ENCODE measurements at regions not wholly inside any gene's neighbourhood (a gene's known extent, or its start where the extent isn't known, plus 50 kb on each side); places are given as distances from the start of the nearest gene placed in this dataset.

DNA sequence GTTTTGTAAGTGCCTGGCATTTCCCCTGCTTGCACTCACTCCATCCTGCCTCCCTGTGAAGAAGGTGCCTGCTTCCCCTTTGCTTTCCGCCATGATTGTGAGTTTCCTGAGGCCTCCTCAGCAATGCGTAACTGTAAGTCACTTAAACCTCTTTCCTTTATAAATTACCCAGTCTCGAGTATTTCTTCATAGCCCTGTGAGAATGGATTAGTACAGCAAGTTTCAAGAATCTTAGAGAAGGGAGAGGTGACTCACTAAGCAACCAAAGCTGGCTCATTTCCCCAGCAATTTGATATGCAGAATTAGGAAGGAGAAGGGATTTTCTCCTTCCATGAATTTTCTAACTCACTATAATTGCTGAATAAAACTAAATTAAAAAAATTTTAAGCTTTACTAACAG, 251.0 kb upstream of the FOXG1 start:
- TF ChIP-seq, protein P1, sequence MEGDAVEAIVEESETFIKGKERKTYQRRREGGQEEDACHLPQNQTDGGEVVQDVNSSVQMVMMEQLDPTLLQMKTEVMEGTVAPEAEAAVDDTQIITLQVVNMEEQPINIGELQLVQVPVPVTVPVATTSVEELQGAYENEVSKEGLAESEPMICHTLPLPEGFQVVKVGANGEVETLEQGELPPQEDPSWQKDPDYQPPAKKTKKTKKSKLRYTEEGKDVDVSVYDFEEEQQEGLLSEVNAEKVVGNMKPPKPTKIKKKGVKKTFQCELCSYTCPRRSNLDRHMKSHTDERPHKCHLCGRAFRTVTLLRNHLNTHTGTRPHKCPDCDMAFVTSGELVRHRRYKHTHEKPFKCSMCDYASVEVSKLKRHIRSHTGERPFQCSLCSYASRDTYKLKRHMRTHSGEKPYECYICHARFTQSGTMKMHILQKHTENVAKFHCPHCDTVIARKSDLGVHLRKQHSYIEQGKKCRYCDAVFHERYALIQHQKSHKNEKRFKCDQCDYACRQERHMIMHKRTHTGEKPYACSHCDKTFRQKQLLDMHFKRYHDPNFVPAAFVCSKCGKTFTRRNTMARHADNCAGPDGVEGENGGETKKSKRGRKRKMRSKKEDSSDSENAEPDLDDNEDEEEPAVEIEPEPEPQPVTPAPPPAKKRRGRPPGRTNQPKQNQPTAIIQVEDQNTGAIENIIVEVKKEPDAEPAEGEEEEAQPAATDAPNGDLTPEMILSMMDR (IDR thresholded peaks at IDR 0.05) = no peak
- no peak for TF ChIP-seq POLR2A (IDR thresholded peaks at IDR 0.05)

All from thyroid gland (tissue), 4 donors.